HEK293 (cell line): ENCODE measurements at regions not wholly inside any gene's neighbourhood (a gene's known extent, or its start where the extent isn't known, plus 50 kb on each side); places are given as distances from the start of the nearest gene placed in this dataset.

Source experiments
- CTCF ChIA-PET: fragments of 350-600 bp; formaldehyde crosslinking; extraction: SDS; loops from one replicate; lab custom pipeline; 2021; ENCODE audit warnings: antibody characterized with exemption; lab: Yijun Ruan, JAX
- POLR2A ChIA-PET: fragments of 300-600 bp; formaldehyde crosslinking; extraction: SDS; loops from one replicate; lab custom pipeline; 2020; ENCODE audit warnings: antibody characterized with exemption, inconsistent platforms; lab: Yijun Ruan, JAX
- H3K27ac ChIP-seq: fragments of 200-500 bp; sonication (Bioruptor generic); 2 replicates; pipeline ENCODE4 v1.5.1; 2014; ENCODE audit warnings: low read depth, low read length, control low read depth, inconsistent platforms; ENCODE audit errors: extremely low read depth
- H3K36me3 ChIP-seq, 2 experiments: fragments of 200-500 bp in 1 of 2; sonication (Bioruptor generic) in 1 of 2; 1 replicate in 1 of 2; 2 replicates in 1 of 2; pipeline ENCODE4 v1.5.1; 2014 to 2017; ENCODE audit warnings: inconsistent platforms in 2 of 2, low read length in 2 of 2; ENCODE audit not compliant: control insufficient read depth in 2 of 2, insufficient read depth in 1 of 2
- H3K4me1 ChIP-seq: fragments of 200-500 bp; sonication (Bioruptor generic); 2 replicates; pipeline ENCODE4 v1.5.1; 2014; ENCODE audit warnings: mild to moderate bottlenecking, low read length, inconsistent platforms; ENCODE audit not compliant: control insufficient read depth, insufficient read depth
- H3K4me3 ChIP-seq: 2 replicates; pipeline ENCODE4 v1.5.1; 2011; ENCODE audit warnings: low read depth, mild to moderate bottlenecking, control low read depth, low read length, moderate library complexity
- H3K9me3 ChIP-seq: fragments of 200-500 bp; sonication (Bioruptor generic); 2 replicates; pipeline ENCODE4 v1.5.1; 2014; ENCODE audit warnings: low read depth, low read length, inconsistent platforms; ENCODE audit not compliant: control insufficient read depth, insufficient read depth
- GLI4 ChIP-seq: fragments of 450-650 bp; formaldehyde crosslinking; IDR thresholded peaks from 2 replicates; pipeline ENCODE4 v1.5.1; 2016; ENCODE audit warnings: missing biosample characterization, missing genetic modification characterization
- GLIS2 ChIP-seq: fragments of 450-650 bp; formaldehyde crosslinking; IDR thresholded peaks from 2 replicates; pipeline ENCODE4 v1.5.1; 2016; ENCODE audit warnings: missing biosample characterization, missing genetic modification characterization
- KLF7 ChIP-seq: fragments of 450-650 bp; formaldehyde crosslinking; IDR thresholded peaks from 2 replicates; pipeline ENCODE4 v1.5.1; 2016; ENCODE audit warnings: missing biosample characterization, missing genetic modification characterization, borderline replicate concordance
- SALL2 ChIP-seq: fragments of 450-650 bp; formaldehyde crosslinking; IDR thresholded peaks from 2 replicates; pipeline ENCODE4 v1.5.0; 2017; ENCODE audit warnings: missing biosample characterization, mild to moderate bottlenecking, missing genetic modification characterization, borderline replicate concordance
- SCRT1 ChIP-seq: fragments of 450-650 bp; formaldehyde crosslinking; IDR thresholded peaks from 2 replicates; pipeline ENCODE4 v1.5.1; 2016; ENCODE audit warnings: missing biosample characterization, missing genetic modification characterization, borderline replicate concordance
- YY2 ChIP-seq: fragments of 450-650 bp; formaldehyde crosslinking; IDR thresholded peaks from 2 replicates; pipeline ENCODE4 v1.5.1; 2016; ENCODE audit warnings: missing biosample characterization, missing genetic modification characterization
- ZBTB7A ChIP-seq: fragments of 450-650 bp; formaldehyde crosslinking; IDR thresholded peaks from 2 replicates; pipeline ENCODE4 v1.5.1; 2016; ENCODE audit warnings: low read depth, missing biosample characterization, missing genetic modification characterization
- ZFP3 ChIP-seq: fragments of 450-650 bp; formaldehyde crosslinking; IDR thresholded peaks from 2 replicates; pipeline ENCODE4 v1.5.1; 2016; ENCODE audit warnings: low read depth, missing biosample characterization, missing genetic modification characterization
- ZNF184 ChIP-seq: fragments of 450-650 bp; IDR thresholded peaks from 2 replicates; pipeline ENCODE4 v1.5.1; 2018; ENCODE audit warnings: missing biosample characterization, mild to moderate bottlenecking, missing genetic modification characterization
- ZNF202 ChIP-seq: fragments of 450-650 bp; formaldehyde crosslinking; IDR thresholded peaks from 2 replicates; pipeline ENCODE4 v1.5.1; 2016; ENCODE audit warnings: missing biosample characterization, missing genetic modification characterization, borderline replicate concordance
- ZNF239 ChIP-seq: fragments of 450-650 bp; formaldehyde crosslinking; IDR thresholded peaks from 2 replicates; pipeline ENCODE4 v1.5.1; 2016; ENCODE audit warnings: missing biosample characterization, missing genetic modification characterization
- ZNF266 ChIP-seq: fragments of 450-650 bp; formaldehyde crosslinking; IDR thresholded peaks from 2 replicates; pipeline ENCODE4 v1.5.1; 2016; ENCODE audit warnings: missing biosample characterization, missing genetic modification characterization, low read depth
- ZNF549 ChIP-seq: fragments of 450-650 bp; IDR thresholded peaks from 2 replicates; pipeline ENCODE4 v1.5.1; 2018; ENCODE audit warnings: missing biosample characterization, missing genetic modification characterization, mild to moderate bottlenecking, inconsistent platforms, moderate library complexity
- ZNF626 ChIP-seq: fragments of 450-650 bp; sonication (Bioruptor Pico); formaldehyde crosslinking; IDR thresholded peaks from 2 replicates; pipeline ENCODE4 v1.5.1; 2018; ENCODE audit warnings: missing biosample characterization, missing genetic modification characterization, inconsistent platforms
- ZNF660 ChIP-seq: fragments of 450-650 bp; IDR thresholded peaks from 2 replicates; pipeline ENCODE4 v1.5.1; 2018; ENCODE audit warnings: missing biosample characterization, mild to moderate bottlenecking, missing genetic modification characterization
- ZNF707 ChIP-seq: fragments of 450-650 bp; formaldehyde crosslinking; IDR thresholded peaks from 2 replicates; pipeline ENCODE4 v1.5.1; 2016; ENCODE audit warnings: missing biosample characterization, missing genetic modification characterization
- ZNF843 ChIP-seq: fragments of 450-650 bp; formaldehyde crosslinking; IDR thresholded peaks from 2 replicates; pipeline ENCODE4 v1.5.1; 2016; ENCODE audit warnings: missing biosample characterization, missing genetic modification characterization
- TF ChIP-seq, protein P1 (sequence below): fragments of 450-650 bp; formaldehyde crosslinking; conservative IDR thresholded peaks from 2 replicates; pipeline ENCODE4 v1.5.1; 2016; ENCODE audit warnings: low read depth, missing biosample characterization, missing genetic modification characterization
- TF ChIP-seq, protein P2 (sequence below): fragments of 450-650 bp; formaldehyde crosslinking; IDR thresholded peaks from 2 replicates; pipeline ENCODE4 v1.5.1; 2016; ENCODE audit warnings: missing biosample characterization, missing genetic modification characterization
- TF ChIP-seq, protein P3 (sequence below): fragments of 450-650 bp; formaldehyde crosslinking; IDR thresholded peaks from 2 replicates; pipeline ENCODE4 v1.5.1; 2016; ENCODE audit warnings: missing biosample characterization, missing genetic modification characterization
- TF ChIP-seq, protein P4 (sequence below): fragments of 450-650 bp; formaldehyde crosslinking; IDR thresholded peaks from 2 replicates; pipeline ENCODE4 v1.5.1; 2016; ENCODE audit warnings: missing biosample characterization, missing genetic modification characterization
- TF ChIP-seq, protein P5 (sequence below): fragments of 450-650 bp; formaldehyde crosslinking; optimal IDR thresholded peaks from 2 replicates; pipeline ENCODE3; 2016; ENCODE audit warnings: missing biosample characterization, mild to moderate bottlenecking, missing genetic modification characterization
- TF ChIP-seq, protein P6 (sequence below): fragments of 450-650 bp; formaldehyde crosslinking; IDR thresholded peaks from 2 replicates; pipeline ENCODE4 v1.5.0; 2017; ENCODE audit warnings: missing biosample characterization, missing genetic modification characterization, borderline replicate concordance

DNA sequence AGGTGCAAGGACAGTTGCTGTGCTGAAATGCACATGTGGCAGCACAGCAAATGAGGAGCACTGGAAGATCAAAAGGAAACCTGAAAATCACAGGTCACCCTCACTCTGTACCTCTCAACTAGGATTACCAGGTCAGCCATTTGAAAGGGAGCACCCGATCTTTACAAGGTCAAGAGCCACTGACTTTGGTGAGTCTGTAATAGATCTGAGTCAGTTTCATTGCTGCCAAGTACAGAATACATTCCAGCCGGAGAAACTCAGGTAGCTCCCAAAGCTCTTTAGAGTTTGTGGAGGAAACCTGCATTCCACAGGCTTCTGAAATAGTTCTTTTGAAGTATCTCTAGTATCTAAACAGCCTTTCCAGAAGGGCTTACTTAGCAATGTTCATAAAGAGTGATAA, 217.5 kb downstream of the SNX13 start (continued):
- TF ChIP-seq, protein P1, sequence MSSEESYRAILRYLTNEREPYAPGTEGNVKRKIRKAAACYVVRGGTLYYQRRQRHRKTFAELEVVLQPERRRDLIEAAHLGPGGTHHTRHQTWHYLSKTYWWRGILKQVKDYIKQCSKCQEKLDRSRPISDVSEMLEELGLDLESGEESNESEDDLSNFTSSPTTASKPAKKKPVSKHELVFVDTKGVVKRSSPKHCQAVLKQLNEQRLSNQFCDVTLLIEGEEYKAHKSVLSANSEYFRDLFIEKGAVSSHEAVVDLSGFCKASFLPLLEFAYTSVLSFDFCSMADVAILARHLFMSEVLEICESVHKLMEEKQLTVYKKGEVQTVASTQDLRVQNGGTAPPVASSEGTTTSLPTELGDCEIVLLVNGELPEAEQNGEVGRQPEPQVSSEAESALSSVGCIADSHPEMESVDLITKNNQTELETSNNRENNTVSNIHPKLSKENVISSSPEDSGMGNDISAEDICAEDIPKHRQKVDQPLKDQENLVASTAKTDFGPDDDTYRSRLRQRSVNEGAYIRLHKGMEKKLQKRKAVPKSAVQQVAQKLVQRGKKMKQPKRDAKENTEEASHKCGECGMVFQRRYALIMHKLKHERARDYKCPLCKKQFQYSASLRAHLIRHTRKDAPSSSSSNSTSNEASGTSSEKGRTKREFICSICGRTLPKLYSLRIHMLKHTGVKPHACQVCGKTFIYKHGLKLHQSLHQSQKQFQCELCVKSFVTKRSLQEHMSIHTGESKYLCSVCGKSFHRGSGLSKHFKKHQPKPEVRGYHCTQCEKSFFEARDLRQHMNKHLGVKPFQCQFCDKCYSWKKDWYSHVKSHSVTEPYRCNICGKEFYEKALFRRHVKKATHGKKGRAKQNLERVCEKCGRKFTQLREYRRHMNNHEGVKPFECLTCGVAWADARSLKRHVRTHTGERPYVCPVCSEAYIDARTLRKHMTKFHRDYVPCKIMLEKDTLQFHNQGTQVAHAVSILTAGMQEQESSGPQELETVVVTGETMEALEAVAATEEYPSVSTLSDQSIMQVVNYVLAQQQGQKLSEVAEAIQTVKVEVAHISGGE (tag by site-specific recombination) = no peak
- TF ChIP-seq ZNF626 (tag by site-specific recombination) (no peak), ZFP3 (no peak), ZBTB7A (tag by site-specific recombination) (no peak), KLF7 (tag by site-specific recombination) (no peak)
- TF ChIP-seq, protein P2, sequence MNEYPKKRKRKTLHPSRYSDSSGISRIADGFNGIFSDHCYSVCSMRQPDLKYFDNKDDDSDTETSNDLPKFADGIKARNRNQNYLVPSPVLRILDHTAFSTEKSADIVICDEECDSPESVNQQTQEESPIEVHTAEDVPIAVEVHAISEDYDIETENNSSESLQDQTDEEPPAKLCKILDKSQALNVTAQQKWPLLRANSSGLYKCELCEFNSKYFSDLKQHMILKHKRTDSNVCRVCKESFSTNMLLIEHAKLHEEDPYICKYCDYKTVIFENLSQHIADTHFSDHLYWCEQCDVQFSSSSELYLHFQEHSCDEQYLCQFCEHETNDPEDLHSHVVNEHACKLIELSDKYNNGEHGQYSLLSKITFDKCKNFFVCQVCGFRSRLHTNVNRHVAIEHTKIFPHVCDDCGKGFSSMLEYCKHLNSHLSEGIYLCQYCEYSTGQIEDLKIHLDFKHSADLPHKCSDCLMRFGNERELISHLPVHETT (tag by site-specific recombination) = no peak
- TF ChIP-seq, protein P3, sequence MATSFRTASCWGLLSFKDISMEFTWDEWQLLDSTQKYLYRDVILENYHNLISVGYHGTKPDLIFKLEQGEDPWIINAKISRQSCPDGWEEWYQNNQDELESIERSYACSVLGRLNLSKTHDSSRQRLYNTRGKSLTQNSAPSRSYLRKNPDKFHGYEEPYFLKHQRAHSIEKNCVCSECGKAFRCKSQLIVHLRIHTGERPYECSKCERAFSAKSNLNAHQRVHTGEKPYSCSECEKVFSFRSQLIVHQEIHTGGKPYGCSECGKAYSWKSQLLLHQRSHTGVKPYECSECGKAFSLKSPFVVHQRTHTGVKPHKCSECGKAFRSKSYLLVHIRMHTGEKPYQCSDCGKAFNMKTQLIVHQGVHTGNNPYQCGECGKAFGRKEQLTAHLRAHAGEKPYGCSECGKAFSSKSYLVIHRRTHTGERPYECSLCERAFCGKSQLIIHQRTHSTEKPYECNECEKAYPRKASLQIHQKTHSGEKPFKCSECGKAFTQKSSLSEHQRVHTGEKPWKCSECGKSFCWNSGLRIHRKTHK = no peak
- TF ChIP-seq, protein P4, sequence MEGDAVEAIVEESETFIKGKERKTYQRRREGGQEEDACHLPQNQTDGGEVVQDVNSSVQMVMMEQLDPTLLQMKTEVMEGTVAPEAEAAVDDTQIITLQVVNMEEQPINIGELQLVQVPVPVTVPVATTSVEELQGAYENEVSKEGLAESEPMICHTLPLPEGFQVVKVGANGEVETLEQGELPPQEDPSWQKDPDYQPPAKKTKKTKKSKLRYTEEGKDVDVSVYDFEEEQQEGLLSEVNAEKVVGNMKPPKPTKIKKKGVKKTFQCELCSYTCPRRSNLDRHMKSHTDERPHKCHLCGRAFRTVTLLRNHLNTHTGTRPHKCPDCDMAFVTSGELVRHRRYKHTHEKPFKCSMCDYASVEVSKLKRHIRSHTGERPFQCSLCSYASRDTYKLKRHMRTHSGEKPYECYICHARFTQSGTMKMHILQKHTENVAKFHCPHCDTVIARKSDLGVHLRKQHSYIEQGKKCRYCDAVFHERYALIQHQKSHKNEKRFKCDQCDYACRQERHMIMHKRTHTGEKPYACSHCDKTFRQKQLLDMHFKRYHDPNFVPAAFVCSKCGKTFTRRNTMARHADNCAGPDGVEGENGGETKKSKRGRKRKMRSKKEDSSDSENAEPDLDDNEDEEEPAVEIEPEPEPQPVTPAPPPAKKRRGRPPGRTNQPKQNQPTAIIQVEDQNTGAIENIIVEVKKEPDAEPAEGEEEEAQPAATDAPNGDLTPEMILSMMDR = no peak

DNA sequence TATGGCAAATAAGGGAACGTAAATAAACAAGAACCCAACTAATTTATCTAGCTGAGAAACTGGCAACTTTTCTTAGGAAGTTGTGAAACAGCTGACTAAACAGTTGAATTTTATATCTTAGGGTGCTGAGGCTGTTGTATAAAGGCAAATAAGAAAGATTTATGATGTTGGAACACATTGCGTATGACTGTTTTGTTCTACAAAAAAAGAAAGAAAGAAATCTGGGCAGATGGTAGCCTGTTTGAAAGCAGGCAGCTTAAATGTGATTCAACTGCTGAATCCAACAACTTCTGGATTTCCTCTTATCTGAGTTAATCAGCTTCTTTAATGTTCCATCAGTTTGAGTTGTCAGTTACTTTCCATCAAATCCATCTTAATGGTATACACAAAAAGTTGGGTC, 214.5 kb downstream of the SNX13 start:
- no peaks in the 10 kb centered on the region for H3K4me1 ChIP-seq
- no peaks in the 10 kb centered on the region for H3K9me3 ChIP-seq
- ChIA-PET CTCF (interaction anchor here (1.5 kb wide), 1 partner anchor 20 kb away, joined by 4 read pairs; no protein-coding TSS in a partner anchor), POLR2A (no interaction called here)
- H3K4me3 ChIP-seq = no peak overlapping the region
- TF ChIP-seq, protein P5, sequence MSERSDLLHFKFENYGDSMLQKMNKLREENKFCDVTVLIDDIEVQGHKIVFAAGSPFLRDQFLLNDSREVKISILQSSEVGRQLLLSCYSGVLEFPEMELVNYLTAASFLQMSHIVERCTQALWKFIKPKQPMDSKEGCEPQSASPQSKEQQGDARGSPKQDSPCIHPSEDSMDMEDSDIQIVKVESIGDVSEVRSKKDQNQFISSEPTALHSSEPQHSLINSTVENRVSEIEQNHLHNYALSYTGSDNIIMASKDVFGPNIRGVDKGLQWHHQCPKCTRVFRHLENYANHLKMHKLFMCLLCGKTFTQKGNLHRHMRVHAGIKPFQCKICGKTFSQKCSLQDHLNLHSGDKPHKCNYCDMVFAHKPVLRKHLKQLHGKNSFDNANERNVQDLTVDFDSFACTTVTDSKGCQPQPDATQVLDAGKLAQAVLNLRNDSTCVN (tag by site-specific recombination) = no peak
- TF ChIP-seq ZNF843 (tag by site-specific recombination) = no peak
- no peak for TF ChIP-seq GLIS2 (tag by site-specific recombination)
- no peak for TF ChIP-seq ZNF660 (tag by site-specific recombination)
- TF ChIP-seq ZNF202 (tag by site-specific recombination) = no peak
- no peak for TF ChIP-seq ZNF239 (tag by site-specific recombination)
- TF ChIP-seq, protein P6, sequence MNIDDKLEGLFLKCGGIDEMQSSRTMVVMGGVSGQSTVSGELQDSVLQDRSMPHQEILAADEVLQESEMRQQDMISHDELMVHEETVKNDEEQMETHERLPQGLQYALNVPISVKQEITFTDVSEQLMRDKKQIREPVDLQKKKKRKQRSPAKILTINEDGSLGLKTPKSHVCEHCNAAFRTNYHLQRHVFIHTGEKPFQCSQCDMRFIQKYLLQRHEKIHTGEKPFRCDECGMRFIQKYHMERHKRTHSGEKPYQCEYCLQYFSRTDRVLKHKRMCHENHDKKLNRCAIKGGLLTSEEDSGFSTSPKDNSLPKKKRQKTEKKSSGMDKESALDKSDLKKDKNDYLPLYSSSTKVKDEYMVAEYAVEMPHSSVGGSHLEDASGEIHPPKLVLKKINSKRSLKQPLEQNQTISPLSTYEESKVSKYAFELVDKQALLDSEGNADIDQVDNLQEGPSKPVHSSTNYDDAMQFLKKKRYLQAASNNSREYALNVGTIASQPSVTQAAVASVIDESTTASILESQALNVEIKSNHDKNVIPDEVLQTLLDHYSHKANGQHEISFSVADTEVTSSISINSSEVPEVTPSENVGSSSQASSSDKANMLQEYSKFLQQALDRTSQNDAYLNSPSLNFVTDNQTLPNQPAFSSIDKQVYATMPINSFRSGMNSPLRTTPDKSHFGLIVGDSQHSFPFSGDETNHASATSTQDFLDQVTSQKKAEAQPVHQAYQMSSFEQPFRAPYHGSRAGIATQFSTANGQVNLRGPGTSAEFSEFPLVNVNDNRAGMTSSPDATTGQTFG (tag by site-specific recombination) = no peak
- TF ChIP-seq ZNF266 (tag by site-specific recombination) = no peak
- TF ChIP-seq ZNF184 (tag by site-specific recombination) = no peak
- no peak for TF ChIP-seq SALL2 (tag by site-specific recombination)
- TF ChIP-seq ZNF549 (tag by site-specific recombination) = no peak
- TF ChIP-seq YY2 (tag by site-specific recombination) = no peak
- no peak for TF ChIP-seq SCRT1 (tag by site-specific recombination)
- no peak for TF ChIP-seq ZNF707
- TF ChIP-seq GLI4 = no peak
- H3K27ac ChIP-seq = no peak overlapping the region
- no peaks in the 10 kb centered on the region for H3K36me3 ChIP-seq
